ENCODE measurements at regions not wholly inside any gene's neighbourhood (a gene's known extent, or its start where the extent isn't known, plus 50 kb on each side); places are given as distances from the start of the nearest gene placed in this dataset.

GRCh38 chr14:53494587-53494986, 341.5 kb upstream of the DDHD1 start:
- TF ChIP-seq CTCF (IDR thresholded peaks at IDR 0.05) (no peak), POLR2A (IDR thresholded peaks at IDR 0.05) (no peak)
